ENCODE measurements at regions not wholly inside any gene's neighbourhood (a gene's known extent, or its start where the extent isn't known, plus 50 kb on each side); places are given as distances from the start of the nearest gene placed in this dataset.

DNA sequence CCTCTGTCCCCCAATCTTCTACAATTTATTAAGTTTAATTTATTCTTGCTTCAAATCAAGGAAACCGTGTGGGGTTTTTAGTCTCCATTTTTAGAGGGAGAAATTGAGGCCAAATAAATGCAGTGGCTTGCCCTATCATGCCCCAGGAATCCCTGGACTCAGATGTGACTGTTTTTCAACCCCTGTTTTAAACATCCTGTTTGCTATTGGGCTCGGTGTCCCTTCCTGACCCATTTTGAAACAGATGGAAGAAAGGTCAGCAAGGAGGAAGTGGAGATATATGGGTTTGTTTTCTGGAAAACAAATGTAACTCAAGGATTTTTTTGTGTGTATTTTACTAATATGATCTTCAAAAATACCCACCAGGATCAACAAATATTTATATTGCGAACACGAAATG lies 84.7 kb downstream of the DACT1 start:
- TF ChIP-seq REST (IDR thresholded peaks at IDR 0.05; ENCODE audit: low read depth) (no peak), MAX (IDR thresholded peaks at IDR 0.05) (no peak), CTCF (IDR thresholded peaks at IDR 0.05 in 2 of 3, conservative IDR thresholded peaks at IDR 0.05 in 1 of 3; ENCODE audit: borderline replicate concordance in 1 of 3, insufficient read depth in 1 of 3, low read depth in 2 of 3, low read length in 2 of 3) (no peak), YY1 (IDR thresholded peaks at IDR 0.05; ENCODE audit: extremely low read depth, insufficient replicate concordance, low read depth, low read length) (no peak), POLR2A (IDR thresholded peaks at IDR 0.05; ENCODE audit: borderline replicate concordance, extremely low read depth, insufficient read depth, insufficient read length) (no peak), ZFX (IDR thresholded peaks at IDR 0.05) (no peak), SRF (IDR thresholded peaks at IDR 0.05; ENCODE audit: low read depth) (no peak), JUND (IDR thresholded peaks at IDR 0.05) (no peak), POLR2AphosphoS5 (IDR thresholded peaks at IDR 0.05; ENCODE audit: low read depth, low read length) (no peak), EZH2 (IDR thresholded peaks at IDR 0.05) (no peak), ZNF274 (IDR thresholded peaks at IDR 0.05; ENCODE audit: low read depth, low read length) (no peak)
- TF ChIP-seq, protein P1, sequence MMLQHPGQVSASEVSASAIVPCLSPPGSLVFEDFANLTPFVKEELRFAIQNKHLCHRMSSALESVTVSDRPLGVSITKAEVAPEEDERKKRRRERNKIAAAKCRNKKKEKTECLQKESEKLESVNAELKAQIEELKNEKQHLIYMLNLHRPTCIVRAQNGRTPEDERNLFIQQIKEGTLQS (IDR thresholded peaks at IDR 0.05), result no peak
